ENCODE measurements at regions not wholly inside any gene's neighbourhood (a gene's known extent, or its start where the extent isn't known, plus 50 kb on each side); places are given as distances from the start of the nearest gene placed in this dataset.

DNA sequence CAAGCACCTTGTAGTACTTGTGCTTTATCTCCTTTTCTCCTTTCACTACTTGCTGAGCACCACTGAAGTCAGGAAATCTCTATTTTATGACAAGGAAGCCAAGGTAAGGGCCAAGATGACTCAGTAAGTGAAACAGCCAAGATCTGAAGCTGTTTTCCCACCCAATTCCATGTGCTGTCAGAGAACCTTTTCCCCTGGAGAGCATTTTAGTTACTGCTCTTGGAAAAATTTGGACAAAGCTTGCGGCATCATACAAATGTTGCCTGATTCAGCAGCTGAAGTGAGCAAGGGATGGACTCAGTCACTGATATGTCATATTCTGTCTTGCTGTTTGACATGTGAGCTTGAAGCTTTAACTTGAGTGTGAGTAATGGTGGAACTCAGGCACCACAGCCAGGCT is 391.4 kb downstream of the RAB28 start:
- Histone ChIP-seq H3K36me3 (no peaks in the 10 kb centered on the region), H3K27ac (no peak overlapping the region), H3K4me3 (no peak overlapping the region), H3K9me3 (no peaks in the 10 kb centered on the region), H3K27me3 (no peaks in the 10 kb centered on the region), H3K4me1 (no peaks in the 10 kb centered on the region)
- intact Hi-C loops (cut with DNase I), result no loop called here
- no peak for FAIRE-seq
- 90 to 91% methylated on average over 1 of the region's 1 CpG for WGBS, 2 donors
- TF ChIP-seq, protein P1, sequence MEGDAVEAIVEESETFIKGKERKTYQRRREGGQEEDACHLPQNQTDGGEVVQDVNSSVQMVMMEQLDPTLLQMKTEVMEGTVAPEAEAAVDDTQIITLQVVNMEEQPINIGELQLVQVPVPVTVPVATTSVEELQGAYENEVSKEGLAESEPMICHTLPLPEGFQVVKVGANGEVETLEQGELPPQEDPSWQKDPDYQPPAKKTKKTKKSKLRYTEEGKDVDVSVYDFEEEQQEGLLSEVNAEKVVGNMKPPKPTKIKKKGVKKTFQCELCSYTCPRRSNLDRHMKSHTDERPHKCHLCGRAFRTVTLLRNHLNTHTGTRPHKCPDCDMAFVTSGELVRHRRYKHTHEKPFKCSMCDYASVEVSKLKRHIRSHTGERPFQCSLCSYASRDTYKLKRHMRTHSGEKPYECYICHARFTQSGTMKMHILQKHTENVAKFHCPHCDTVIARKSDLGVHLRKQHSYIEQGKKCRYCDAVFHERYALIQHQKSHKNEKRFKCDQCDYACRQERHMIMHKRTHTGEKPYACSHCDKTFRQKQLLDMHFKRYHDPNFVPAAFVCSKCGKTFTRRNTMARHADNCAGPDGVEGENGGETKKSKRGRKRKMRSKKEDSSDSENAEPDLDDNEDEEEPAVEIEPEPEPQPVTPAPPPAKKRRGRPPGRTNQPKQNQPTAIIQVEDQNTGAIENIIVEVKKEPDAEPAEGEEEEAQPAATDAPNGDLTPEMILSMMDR (IDR thresholded peaks at IDR 0.05), result no peak
- ATAC-seq, result peak in 1 of 4 donors; percentile 24
- no peak for DNase-seq

DNA sequence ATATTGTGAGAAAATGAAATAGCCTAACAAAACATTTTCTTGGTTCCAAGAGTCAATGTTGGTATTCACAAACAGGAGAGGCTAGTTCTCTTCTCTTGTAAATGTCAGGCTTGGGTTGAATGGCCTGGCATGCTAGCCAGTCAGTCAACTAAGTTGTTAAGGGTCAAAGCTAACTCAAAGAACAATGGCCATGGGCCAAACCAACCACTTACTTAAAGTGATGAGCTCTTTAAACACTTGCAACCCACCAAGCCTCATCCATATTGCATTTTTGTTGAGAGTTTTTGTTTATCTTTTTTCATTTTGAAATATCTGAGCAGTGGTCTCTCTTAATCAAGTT is 394.5 kb downstream of the RAB28 start:
- TF ChIP-seq, protein P1 (IDR thresholded peaks at IDR 0.05), result no peak
- no peak for DNase-seq
- Histone ChIP-seq H3K4me3 (no peak overlapping the region), H3K4me1 (no peaks in the 10 kb centered on the region), H3K36me3 (no peaks in the 10 kb centered on the region), H3K27me3 (no peaks in the 10 kb centered on the region), H3K9me3 (no peaks in the 10 kb centered on the region), H3K27ac (no peak overlapping the region)
- intact Hi-C loops (cut with DNase I), result no loop called here
- ATAC-seq, result no peak
- FAIRE-seq, result no peak

DNA sequence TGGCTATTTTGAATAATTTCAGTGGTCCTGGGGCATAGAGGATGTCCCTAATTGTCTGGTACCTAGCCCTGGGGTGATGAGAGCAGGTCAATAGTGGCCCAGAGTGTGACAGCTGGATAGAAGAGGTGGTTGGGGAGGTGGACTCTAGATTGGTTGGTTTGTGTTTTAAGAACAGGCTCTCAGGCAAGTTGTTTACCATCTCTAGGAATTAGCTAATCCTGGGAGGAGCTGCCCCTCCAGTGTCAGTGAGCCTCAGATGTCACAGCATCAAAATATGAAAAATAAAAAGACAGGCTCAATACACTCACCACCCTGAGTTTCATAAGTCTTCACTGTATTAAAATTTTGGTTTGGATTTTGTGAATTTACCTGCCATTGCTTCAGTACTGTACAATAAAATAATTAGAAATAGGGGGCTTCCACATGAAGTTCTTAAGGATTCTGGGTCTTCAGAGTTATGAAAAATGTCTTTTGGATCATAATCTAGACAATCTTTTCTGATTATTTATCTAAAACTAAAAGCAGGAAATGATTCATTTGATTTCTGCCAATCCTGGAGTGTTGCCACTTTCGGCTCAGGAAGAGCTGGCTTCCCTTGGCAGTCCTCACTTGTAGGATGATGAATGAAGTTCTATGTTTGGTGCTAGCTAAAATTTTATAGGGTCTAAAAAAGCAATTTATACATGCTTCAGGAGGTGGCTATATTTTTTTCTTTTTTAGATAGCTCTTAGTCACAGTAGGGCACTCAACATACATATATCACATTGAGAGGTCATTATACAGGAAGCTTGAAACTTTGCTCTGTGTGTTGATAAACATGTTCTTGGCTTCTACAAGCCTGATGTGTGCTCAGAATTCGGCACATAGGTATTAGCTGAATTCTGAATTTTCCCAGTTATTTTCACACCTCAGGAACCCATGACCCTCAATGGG is 395.1 kb downstream of the RAB28 start:
- TF ChIP-seq, protein P1 (IDR thresholded peaks at IDR 0.05), result no peak
- no peaks in the 10 kb centered on the region for H3K27me3 ChIP-seq
- 61 to 67% methylated on average over 2 of the region's 2 CpGs for WGBS, 2 donors
- intact Hi-C loops (cut with DNase I), result no loop called here
- no peak overlapping the region for H3K4me3 ChIP-seq
- no peaks in the 10 kb centered on the region for H3K9me3 ChIP-seq
- no peaks in the 10 kb centered on the region for H3K4me1 ChIP-seq
- DNase-seq (no peak), ATAC-seq (no peak), FAIRE-seq (no peak)
- no peaks in the 10 kb centered on the region for H3K36me3 ChIP-seq
- no peak overlapping the region for H3K27ac ChIP-seq

DNA sequence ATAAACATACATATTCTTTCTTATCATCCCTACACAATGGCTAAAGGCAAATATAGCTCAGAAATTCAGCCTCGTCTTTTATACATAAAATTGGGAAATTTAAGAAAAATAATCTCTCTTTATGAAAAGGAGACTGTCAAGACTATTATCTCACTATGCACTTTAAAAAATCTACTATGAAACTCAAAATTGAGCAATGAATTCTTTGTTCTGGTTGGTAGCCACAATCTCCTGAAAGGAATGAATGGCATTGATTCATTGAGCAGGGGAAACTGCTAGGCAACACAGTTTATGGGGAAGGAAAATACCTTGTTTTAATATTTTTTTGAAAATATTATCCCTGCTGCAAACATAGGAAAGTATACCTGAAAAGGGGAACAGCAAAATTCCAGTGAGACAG is 397.1 kb downstream of the RAB28 start:
- ATAC-seq, result no peak
- 63 to 85% methylated on average over 1 of the region's 1 CpG for WGBS, 2 donors
- Histone ChIP-seq H3K9me3 (no peaks in the 10 kb centered on the region), H3K27me3 (no peaks in the 10 kb centered on the region), H3K4me3 (no peak overlapping the region), H3K27ac (no peak overlapping the region), H3K4me1 (no peaks in the 10 kb centered on the region), H3K36me3 (no peaks in the 10 kb centered on the region)
- FAIRE-seq, result no peak
- TF ChIP-seq, protein P1 (IDR thresholded peaks at IDR 0.05), result no peak
- intact Hi-C loops (cut with DNase I), result no loop called here
- no peak for DNase-seq

DNA sequence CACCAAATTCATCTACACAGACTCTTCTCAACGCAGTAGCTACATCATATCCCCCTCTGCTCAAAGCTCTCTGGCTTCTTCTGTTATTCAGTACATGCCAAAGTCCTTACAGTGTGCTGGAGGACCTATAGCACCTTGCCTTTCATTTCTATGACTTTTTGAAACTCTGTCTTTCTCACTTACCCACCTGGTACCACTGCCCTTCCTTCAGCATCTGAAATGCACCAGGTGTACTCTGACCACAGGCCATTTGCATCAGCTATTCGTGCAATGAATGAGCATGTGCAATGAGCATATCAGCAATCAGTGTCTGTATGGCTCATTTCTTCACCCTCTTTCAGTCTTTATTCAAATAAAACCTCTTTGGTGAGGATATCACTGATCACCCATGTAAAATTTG is 399.9 kb downstream of the RAB28 start:
- WGBS, 2 donors, result 51 to 62% methylated on average over 2 of the region's 2 CpGs
- intact Hi-C loops (cut with DNase I), result no loop called here
- no peak overlapping the region for H3K27ac ChIP-seq
- no peaks in the 10 kb centered on the region for H3K4me1 ChIP-seq
- TF ChIP-seq, protein P1 (IDR thresholded peaks at IDR 0.05), result no peak
- DNase-seq (no peak), ATAC-seq (no peak), FAIRE-seq (no peak)
- H3K4me3 ChIP-seq, result no peak overlapping the region
- H3K27me3 ChIP-seq, result no peaks in the 10 kb centered on the region
- H3K36me3 ChIP-seq, result no peaks in the 10 kb centered on the region
- H3K9me3 ChIP-seq, result no peaks in the 10 kb centered on the region

All from pancreas (tissue), 10 donors.